Stimulated activated naive CD4-positive, alpha-beta T cell treated with Interleukin-2 at 50 U/mL for 16 hours (primary cell): ENCODE measurements at regions not wholly inside any gene's neighbourhood (a gene's known extent, or its start where the extent isn't known, plus 50 kb on each side); places are given as distances from the start of the nearest gene placed in this dataset.
"Not testable (repeated sequence)": the region's sequence is repeated elsewhere in the genome, so short reads cannot be mapped to it uniquely, and the experiment has no call there.

Experiments used
- DNase-seq: peaks from one replicate; lab custom pipeline; 2025; lab: John Stamatoyannopoulos, UW

DNA sequence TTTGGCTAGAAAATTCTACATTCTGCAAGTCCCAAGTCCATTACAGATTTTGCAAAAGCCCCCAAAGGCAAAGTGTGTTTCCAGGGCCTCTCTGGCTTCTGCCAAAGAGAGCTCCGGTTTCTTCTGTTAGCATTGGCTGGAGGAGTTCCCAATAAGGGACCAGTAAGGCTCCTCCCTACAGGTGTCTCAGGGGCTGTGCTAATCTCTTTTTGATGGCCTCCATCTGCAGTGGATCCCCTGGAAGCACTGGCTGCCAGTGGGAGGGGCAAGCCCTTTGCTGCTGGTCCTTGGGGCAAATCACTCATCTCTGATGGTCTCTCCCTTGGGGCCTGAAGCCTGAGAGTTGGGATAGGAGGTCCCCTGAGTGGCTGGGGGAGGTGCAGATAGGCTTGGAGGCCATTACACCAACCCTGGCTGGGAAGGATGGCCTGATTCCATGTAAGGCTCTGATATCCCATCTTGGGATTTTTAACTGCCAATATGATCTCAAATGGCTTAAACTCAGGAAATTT lies 89.1 kb upstream of the USP24 start:
- no peak for DNase-seq

DNA sequence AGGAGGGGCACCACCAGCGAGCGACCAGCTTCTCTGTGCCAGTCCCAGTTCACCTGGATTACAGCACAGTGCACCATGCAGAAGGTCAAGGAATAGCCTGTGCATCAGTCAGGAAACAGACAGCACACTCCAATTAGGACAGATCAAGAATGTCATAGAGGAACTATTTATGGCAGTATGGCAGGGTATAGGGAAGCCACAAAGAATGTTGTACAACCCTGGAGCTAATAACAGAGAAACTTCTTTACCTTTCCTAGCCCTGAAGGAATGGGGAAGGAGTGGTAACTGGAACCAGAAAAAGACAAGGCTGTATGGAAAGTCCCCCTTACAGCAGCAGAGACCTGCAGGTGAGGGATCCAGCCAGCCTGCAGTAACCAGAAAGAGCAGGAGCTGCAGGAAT lies 87.8 kb upstream of the USP24 start:
- no peak for DNase-seq

DNA sequence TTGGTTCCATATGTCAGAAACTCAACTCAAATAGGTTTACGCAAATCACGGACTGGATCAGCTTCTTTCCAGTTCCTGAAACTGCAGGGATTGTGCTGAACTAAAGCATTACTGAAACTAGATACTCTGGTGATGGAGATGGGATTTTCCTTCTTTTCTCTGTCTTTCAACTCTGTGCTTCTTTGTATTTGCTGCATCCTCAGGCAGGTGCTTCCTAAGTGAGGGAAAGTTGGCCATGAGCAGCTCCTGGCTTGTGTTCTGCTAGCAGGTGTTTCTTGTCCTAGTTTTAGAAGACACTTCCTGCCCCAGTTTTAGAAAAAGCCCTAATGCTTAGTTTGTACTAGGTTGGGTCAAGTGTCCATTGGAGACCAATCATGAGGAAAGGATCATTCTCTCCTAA lies 86.7 kb upstream of the USP24 start:
- DNase-seq: no peak

DNA sequence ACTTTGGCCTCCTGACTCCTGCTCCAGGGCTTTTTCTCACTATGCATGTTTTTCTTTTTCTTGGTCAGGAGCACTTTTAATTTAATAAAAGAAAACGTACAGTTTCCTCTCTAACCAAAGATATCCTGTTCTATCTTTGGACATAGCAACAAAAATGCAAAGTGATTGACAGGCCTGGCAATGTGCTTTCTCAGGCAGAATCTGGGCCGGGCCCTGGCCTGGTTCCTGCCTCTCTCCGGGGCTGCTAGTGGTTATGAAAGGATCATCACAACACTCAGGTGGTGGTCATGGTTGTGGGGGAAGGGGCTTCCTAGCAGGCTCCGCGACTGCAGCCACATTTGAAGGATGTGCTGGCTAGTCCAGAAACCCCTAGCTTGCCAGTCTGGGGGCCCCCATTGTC lies 85.8 kb upstream of the USP24 start:
- no peak for DNase-seq

DNA sequence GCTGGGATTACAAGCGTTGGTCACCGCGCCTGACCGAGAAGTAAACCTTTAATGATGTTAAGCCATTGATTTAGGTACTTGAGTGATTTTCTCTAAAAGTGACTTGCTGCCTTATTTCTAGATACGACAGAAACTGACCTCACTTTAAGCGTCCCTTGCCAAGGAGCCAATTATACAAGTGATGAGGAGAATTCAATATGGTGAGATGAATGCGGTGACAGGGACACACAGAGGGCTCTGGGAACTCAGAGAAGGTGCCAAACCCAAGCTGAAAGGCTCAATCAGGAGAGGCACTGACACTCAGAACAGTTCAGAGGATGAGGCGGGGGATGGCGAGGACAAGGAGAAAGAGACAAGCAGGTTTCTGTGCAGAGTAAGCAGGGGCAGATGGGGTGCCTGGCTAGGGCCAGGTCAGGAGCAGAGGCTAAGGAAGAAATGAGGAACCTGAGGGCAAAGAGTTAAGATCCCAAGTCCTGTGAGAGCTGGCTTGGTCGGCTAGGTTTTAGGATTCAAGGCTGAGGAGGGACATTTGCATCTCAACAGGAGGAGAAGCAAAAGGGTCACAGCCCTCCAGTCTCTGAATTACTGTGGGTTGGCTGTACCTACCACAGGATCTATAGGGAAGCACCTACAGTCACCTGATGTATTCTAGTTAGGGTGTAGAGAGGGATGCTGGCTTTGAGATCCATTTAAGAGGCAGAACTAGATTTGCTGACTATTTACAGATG lies 83.2 kb upstream of the USP24 start:
- DNase-seq: no peak

DNA sequence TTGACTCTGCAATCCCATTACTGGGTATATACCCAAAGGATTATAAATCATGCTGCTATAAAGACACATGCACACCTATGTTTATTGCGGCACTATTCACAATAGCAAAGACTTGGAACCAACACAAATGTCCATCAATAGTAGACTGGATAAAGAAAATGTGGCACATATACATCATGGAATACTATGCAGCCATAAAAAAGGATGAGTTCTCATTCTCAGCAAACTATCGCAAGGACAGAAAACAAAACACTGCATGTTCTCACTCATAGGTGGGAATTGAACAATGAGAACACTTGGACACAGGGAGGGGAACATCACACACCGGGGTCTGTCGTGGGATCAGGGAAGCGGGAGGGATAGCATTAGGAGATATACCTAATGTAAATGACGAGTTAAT lies 81.1 kb upstream of the USP24 start:
- not testable (repeated sequence) for DNase-seq

DNA sequence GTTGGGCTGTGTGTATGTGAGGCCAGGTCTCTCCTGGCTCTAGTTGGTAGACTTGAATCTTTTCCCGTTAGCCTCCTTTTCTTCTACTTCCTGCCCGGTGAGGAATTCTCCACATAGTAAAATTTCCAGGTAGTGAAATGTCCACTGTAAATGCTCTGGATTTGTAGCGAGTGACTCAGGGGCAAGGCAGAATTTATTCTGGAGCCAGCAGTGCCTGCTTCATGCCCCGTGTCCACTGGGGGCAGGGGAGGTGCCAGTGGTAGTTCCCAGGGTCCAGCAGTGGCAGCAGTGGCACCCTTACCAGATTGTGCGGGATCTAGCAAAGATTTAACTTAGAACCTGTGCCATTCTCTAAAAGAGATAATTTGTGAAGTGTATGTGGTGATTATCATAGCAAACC lies 74.5 kb upstream of the USP24 start:
- DNase-seq: no peak

DNA sequence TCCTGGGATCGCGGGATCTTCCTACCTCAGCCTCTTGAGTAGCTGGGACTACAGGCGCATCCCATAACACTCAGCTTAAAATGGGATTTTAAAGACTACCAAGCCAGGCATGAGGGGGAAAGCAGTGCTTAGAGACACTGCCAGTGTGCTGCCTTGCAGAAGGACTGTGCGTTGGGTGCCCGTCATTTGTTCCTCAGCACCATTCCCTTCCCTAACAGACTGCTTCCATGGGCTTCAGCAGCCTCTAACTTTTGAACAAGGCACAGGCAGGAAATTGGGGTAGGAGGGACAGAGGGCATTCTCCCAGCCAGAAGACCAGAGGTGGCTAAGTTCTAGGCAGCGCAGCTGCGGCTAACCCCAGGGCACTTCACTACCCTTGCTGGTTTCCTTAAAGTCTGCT lies 73.9 kb upstream of the USP24 start:
- DNase-seq: no peak

DNA sequence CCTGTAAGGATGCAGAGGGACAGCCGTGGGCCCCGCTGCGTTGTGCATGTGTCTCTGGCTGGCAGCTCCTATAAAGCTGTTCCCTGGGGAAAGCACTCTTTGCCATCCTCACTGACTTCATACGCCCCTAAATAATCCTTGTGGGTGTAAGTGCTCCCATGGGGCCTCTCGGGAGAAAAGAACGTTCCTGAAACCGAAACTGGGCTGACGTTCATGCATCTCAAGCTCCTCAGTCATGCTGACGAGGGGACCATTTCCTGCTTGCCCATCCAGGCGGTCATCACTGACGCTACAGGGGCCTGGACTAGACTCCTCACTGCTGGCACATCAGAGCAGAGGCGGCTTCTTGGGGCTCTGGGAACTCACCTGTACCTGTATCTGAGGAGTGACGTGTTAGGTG lies 73.1 kb upstream of the USP24 start:
- DNase-seq: no peak

DNA sequence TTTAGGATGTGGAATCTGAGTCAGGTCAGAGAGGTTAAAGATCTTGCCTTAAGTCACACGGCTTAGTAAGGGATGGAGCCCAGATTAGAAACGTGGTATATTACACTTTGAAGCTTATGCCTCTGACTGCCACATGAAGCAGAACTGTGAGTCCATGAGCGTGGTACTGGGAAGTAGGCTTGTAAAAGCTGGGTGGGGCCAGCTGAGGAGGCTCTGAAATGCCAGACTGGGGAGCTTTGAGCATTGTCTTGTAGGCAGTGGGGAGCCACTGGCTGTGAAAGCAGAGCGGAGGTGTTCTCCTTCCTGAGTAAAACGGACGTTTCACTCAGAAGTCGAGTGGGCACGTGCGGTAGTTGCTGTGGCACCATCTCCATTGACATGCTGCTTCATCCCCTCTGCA lies 72.6 kb upstream of the USP24 start:
- DNase-seq: no peak

DNA sequence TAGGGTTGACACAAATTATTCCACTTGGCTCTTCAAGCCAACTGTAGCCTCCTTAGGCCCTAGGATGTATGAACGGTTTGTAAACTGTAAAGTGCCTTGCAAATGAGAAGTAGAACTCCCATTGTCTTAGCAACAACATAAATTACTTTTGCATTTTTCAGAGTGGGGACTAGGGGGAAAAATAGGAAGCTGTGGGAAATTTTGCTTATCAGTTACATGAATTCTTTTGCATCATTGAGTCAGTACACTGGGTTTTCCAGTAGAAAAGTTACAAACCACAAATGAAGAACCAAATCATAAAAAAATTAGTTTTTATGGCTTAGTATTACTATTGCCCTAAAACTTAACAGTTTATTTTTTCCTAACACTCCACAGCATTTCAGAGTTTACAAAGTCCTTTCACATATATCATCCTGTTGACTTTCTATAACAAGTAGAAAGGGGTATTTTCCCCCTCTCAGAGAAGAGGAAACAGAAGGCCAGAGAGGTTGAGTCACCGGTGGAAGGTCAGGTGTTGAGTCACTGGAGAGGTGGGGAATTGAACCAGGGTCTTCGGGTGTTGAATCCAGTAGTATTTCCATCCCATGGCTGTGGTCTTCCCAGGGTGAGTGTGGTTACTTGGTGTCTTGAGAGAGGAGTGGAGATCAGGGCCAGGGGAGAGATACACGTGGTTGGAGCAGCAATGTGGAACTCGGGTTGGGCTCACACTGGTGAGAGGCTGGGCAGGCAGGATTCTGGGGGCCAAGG lies 71.9 kb upstream of the USP24 start:
- no peak for DNase-seq

DNA sequence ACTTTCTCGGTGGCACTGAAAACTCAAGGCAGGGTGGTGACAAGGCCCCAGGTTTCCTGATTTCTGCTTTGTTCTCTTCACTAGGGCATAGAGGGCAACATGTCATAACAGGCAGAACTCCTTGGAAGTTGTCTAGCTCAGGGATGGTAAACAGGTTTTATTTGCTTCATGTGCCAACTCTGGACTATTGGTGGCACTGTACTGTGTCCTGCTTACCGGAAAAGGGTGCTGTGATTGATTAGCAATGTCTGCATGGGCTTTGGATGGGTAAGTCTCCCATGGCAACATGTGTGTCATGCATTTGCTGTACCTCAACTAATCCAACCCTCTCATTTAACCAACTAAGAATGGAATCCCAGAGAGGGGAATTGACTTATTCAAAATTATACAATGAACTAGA lies 70.7 kb upstream of the USP24 start:
- DNase-seq: no peak

DNA sequence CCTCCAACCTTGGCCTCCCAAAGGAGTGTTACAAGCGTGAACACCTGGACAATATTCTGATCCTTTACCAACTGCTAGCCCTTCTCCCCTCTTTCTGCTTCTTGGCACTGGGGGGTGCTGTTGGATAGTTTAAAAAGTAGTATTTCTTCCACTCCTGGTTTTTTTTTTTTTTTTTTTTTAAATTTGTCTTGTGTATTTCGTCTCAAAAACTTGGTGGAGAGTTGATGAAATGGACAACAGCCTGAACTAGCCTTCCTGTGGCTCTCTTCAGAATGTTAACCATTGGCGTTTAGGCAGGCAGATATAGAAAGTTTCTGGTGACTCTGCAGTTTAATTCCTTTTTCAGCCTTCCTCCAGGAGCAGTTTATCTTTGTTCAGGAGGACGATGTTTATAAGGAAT lies 69.7 kb upstream of the USP24 start:
- no peak for DNase-seq

DNA sequence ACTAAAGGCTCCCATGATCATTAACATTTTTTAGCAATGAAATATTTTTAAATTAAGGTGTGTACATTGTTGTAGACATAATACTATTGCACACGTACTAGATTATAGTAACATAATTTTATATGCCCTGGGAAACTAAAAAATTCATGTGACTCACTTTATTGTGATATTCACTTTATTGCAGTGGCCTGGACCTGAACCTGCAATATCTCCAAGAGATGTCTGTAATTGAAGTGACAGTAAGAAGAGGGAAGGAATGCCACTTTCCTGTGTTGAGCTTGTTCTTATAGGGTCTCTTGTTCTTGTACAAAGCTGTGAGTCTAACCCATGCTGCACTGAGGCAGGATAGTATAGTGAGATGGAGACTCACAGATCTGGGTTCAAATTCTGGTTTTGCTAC lies 66.9 kb upstream of the USP24 start:
- no peak for DNase-seq

DNA sequence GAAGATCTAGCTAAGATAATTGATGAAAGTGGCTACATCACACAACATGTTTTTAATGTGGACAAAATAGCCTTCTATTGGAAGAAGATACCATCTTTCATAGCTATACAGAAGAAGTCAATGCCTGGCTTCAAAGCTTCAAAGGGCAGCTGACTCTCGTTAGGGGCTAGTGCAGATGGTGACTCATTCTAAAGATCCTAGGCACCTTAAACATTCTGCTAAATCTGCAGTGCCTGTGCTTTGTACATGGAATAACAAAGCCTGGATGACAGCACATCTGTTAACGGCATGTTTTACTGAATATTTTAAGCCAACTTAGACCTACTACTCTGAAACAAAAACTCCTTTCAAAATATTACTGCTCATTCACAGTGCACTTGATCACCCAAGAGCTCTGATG lies 65.6 kb upstream of the USP24 start:
- no peak for DNase-seq

DNA sequence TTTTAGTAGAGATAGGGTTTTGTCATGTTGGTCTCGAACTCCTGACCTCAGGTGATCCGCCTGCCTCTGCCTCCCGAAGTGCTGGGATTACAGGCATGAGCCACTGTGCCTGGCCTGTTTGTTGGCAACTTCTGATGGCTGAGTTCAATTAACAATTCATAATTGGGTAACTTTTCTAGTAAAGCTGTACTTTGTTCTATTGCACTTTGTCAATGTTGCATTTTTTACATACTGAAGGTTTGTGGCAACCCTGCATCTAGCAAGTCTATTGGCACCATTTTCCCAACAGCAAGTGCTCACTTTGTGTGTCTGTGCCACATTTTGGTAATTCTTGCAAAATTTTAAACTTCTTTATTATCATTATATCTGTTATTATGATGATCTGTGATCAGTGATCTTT lies 64.5 kb upstream of the USP24 start:
- no peak for DNase-seq

DNA sequence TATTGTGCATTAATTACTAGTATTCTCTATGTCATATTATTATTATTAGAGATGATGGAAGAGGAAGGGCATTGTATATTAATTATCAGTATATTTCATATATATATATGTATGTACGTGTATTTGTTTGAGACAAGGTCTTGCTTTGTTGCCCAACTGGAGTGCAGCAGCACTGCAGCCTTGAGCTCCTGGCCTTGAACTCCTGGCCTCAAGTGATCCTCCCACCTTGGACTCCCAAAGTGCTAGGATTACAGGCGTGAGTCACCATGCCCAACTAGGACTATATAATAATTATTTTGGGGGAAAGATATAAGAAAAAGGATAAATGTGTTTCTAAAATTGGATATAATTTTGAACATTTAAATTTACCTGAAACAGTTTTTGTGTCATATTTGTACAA lies 63.2 kb upstream of the USP24 start:
- DNase-seq: no peak

DNA sequence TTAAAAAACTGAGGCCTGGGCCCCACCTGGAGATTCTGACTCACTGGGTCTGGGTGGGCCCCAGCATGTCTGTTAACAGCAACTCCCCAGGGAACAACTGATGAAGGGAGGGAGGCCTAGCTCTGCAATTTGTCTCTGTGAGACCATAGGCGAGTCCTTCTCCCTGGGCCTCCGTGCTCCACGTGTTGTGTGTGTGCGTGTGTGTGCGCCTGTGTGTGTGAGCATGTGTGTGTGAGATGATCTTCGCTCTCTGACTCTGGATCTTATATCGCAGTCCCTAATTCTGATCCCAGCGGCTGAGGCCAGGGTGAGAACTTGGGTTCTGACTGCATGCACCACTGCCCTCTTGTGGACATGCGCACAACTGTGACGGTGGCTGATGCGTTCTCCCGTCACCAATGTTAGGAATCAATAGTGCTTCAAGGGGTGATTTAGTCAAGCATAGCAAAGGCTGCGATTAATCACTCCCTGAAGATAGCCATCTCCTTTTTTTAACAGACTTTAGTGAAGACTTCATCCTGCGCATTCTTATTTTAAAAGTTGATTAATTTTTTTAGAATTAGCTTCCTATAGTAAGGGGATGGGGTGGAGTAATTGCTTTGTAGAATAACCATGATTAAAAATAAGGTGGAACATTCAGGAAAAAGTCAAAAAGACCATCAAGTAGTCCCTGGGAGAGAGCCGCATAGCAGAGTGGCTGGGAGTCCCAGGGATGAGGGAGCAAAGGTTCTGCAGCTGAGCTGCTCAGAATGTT lies 62.4 kb upstream of the USP24 start:
- peak; percentile 74 for DNase-seq

DNA sequence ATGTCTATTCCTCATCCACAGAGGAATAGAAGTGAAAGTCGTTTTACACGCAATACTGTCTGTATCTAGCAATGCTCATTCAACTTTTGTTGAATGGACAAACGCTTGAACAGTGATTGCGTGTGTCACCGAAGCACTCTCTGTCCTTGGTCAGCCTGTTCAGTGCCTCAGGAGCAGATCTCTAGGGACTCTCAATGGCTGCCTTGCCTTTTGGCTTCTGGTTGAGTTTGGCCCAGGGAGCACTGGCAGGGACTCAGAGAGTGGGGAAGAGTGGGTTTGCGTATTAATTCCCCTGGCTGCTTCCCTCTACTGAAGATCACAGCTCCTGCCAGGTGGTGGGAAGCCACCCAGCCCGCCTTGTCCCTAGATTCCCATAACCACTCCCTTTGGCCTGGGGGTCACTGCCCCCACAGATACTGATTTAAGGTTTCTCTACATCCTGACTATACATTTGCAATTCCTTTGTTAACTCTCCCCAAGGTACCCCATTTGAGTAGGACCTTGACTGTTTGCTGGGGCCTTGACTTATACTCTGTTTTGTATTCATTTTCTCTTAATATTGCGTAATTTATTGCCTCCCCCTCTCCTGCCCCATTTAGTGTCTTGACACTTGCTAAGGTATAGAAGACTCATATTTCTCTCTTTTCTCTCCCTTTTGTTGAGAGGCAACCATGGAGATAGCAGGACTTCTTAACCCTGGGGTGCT lies 61.7 kb upstream of the USP24 start:
- DNase-seq: no peak

DNA sequence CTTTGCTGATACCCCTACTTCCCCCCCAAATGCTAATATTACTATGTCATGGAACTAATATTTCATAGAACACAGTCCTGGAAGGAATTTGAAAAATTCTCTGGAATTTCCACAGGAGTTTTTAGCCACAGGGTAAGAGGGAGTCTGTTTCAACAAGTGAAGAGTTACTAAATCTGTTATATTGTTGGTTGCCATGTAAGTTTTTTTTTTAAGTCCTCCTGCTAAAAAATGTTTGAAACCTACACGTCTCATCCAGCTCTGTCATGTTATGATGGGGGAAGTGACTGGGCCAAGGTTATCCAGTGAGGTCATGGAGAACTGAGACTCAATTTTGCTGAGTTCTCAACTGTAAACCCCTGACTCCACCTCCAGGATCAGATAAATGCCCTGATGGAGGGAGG lies 60.8 kb upstream of the USP24 start:
- DNase-seq: no peak

DNA sequence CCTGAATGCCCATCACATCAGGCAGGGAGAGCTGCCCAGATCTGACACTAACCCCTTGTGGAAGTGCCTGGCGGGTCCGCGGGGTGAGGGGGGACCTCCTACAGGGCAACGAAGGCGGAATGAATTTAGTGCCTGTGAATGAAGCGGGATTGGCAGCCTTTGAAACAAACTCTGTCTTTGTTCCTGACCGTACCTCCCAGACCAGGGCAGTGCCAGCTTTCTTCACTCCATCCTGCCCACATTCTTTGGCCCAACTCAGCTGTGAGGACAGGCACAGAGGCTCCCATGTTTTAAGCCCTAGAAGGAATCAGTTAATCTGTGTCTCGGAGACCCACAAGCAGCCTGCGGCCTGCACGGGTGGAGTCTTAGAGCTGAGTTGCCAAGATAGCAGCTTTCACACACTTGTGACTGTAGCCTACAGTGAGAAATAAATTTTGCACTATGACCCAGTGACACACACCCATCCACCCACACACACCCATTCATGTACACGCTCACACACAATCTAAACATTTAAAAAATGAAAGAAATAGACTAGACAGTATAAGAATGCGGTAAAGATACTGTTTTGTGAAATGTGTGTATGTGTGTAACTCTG lies 60.1 kb upstream of the USP24 start:
- DNase-seq: no peak

DNA sequence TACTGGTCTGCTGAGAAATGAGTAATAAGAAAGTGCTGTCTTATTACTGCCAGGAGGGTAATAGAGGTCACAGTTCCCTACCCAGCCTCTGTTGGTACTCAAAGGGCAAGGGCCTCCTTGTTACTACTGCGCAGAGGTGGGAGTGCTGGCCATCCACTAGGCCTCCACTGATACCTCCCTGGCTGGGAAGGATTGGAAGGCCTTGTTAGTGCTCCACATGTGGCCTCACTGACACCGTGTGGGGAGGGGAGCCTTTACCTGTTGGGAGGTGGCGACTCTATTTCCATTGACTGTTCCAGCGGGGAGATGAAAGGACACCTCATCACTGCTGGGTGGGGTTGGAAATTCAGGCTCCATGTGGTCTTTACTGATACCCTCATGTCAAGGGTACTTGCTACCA lies 57.8 kb upstream of the USP24 start:
- DNase-seq: no peak
